Fibroblast of lung (primary cell): ENCODE measurements at regions not wholly inside any gene's neighbourhood (a gene's known extent, or its start where the extent isn't known, plus 50 kb on each side); places are given as distances from the start of the nearest gene placed in this dataset.

Source experiments
- DNase-seq, 2 donors: peaks; one replicate each; pipeline versions ENCODE4 v3.0.0 to v3.0.0-alpha.2; 2010; ENCODE audit warnings: low read depth in 2 of 2
- H2AFZ ChIP-seq: 2 replicates; pipeline ENCODE4 v1.5.1; 2012; ENCODE audit warnings: low read length, control low read depth, inconsistent platforms
- H3K27ac ChIP-seq: 2 replicates; pipeline ENCODE4 v1.5.1; 2011; ENCODE audit warnings: low read length, control low read depth; ENCODE audit not compliant: insufficient read depth
- H3K27me3 ChIP-seq: 2 replicates; pipeline ENCODE4 v1.5.1; 2011; ENCODE audit warnings: mild to moderate bottlenecking, low read length; ENCODE audit not compliant: control insufficient read depth, insufficient read depth
- H3K36me3 ChIP-seq: 2 replicates; pipeline ENCODE4 v1.5.1; 2011; ENCODE audit warnings: low read length; ENCODE audit not compliant: control insufficient read depth, insufficient read depth
- H3K4me1 ChIP-seq: 2 replicates; pipeline ENCODE4 v1.5.1; 2011; ENCODE audit warnings: low read length; ENCODE audit not compliant: control insufficient read depth, insufficient read depth; ENCODE audit errors: extremely low read depth
- H3K4me2 ChIP-seq: 2 replicates; pipeline ENCODE4 v1.5.1; 2011; ENCODE audit warnings: low read length, control low read depth; ENCODE audit not compliant: insufficient read depth; ENCODE audit errors: extremely low read depth
- H3K4me3 ChIP-seq, 4 experiments: fragments of 200-600 bp in 1 of 4; sonication (generic) in 1 of 4; replicated peaks in 1 of 4; 2 replicates each; pipeline ENCODE4 v1.5.1; 2011 to 2016; ENCODE audit warnings: low read length in 4 of 4, low read depth in 3 of 4, mild to moderate bottlenecking in 3 of 4, control low read depth in 2 of 4, inconsistent platforms in 1 of 4, mixed read lengths in 1 of 4; ENCODE audit not compliant: insufficient read depth in 1 of 4; ENCODE audit errors: control extremely low read depth in 1 of 4
- H3K79me2 ChIP-seq: 2 replicates; pipeline ENCODE4 v1.5.1; 2012; ENCODE audit warnings: mild to moderate bottlenecking, low read length, inconsistent platforms; ENCODE audit not compliant: control insufficient read depth, insufficient read depth
- H3K9ac ChIP-seq: 2 replicates; pipeline ENCODE4 v1.5.1; 2011; ENCODE audit warnings: mild to moderate bottlenecking, low read length, control low read depth; ENCODE audit not compliant: insufficient read depth
- H3K9me3 ChIP-seq: 2 replicates; pipeline ENCODE4 v1.5.1; 2012; ENCODE audit warnings: low read depth, low read length; ENCODE audit not compliant: control insufficient read depth, insufficient read depth
- H4K20me1 ChIP-seq: 2 replicates; pipeline ENCODE4 v1.5.1; 2011; ENCODE audit warnings: low read length; ENCODE audit not compliant: control insufficient read depth, insufficient read depth; ENCODE audit errors: extremely low read depth
- CTCF ChIP-seq, 2 donors: IDR thresholded peaks in 1 of 2; conservative IDR thresholded peaks in 1 of 2; 1 replicate in 1 of 2; 2 replicates in 1 of 2; pipeline ENCODE4 v1.5.1; 2011 to 2012; ENCODE audit warnings: low read length in 2 of 2, control low read depth in 1 of 2, inconsistent platforms in 1 of 2, low read depth in 1 of 2, mild to moderate bottlenecking in 1 of 2
- EZH2 ChIP-seq: IDR thresholded peaks from 2 replicates; pipeline ENCODE4 v1.5.1; 2012; ENCODE audit warnings: low read length, control low read depth, mild to moderate bottlenecking; ENCODE audit errors: missing control alignments

- H3K4me1 ChIP-seq = no peaks in the 10 kb centered on the region
- no peak overlapping the region for H3K4me2 ChIP-seq
- no peaks in the 10 kb centered on the region for H4K20me1 ChIP-seq
- no peak for TF ChIP-seq EZH2
- TF ChIP-seq CTCF (conservative IDR thresholded peaks at IDR 0.05 in 1 of 2, IDR thresholded peaks at IDR 0.05 in 1 of 2; ENCODE audit: low read depth in 1 of 2, low read length in 2 of 2) = no peak
- H3K27me3 ChIP-seq = no peaks in the 10 kb centered on the region
- no peak overlapping the region for H3K9ac ChIP-seq
- no peak for DNase-seq
- no peaks in the 10 kb centered on the region for H3K36me3 ChIP-seq
- H3K9me3 ChIP-seq = no peaks in the 10 kb centered on the region
- no peak overlapping the region for H3K27ac ChIP-seq
- H3K79me2 ChIP-seq = no peaks in the 10 kb centered on the region
- H2AFZ ChIP-seq = no peak overlapping the region
- H3K4me3 ChIP-seq = no peak overlapping the region
Measured at GRCh38 chr4:187782286-187782824, 213.2 kb upstream of the ZFP42 start.

- Histone ChIP-seq H3K36me3 (no peaks in the 10 kb centered on the region), H2AFZ (no peak overlapping the region), H4K20me1 (no peaks in the 10 kb centered on the region), H3K4me1 (no peaks in the 10 kb centered on the region), H3K4me3 (no peak overlapping the region), H3K79me2 (no peaks in the 10 kb centered on the region), H3K27ac (no peak overlapping the region), H3K9ac (no peak overlapping the region), H3K4me2 (no peak overlapping the region), H3K9me3 (no peaks in the 10 kb centered on the region), H3K27me3 (no peaks in the 10 kb centered on the region)
- no peak for DNase-seq
- TF ChIP-seq CTCF (conservative IDR thresholded peaks at IDR 0.05 in 1 of 2, IDR thresholded peaks at IDR 0.05 in 1 of 2; ENCODE audit: low read depth in 1 of 2, low read length in 2 of 2) = no peak
- no peak for TF ChIP-seq EZH2
Measured at GRCh38 chr4:187786190-187786589, 209.4 kb upstream of the ZFP42 start.

GRCh38 chr4:187789078-187789477 is 206.5 kb upstream of the ZFP42 start:
- H3K27me3 ChIP-seq = no peaks in the 10 kb centered on the region
- no peaks in the 10 kb centered on the region for H3K9me3 ChIP-seq
- H3K4me3 ChIP-seq = no peak overlapping the region
- H3K27ac ChIP-seq = no peak overlapping the region
- no peak for DNase-seq
- H3K9ac ChIP-seq = no peak overlapping the region
- H3K36me3 ChIP-seq = no peaks in the 10 kb centered on the region
- TF ChIP-seq CTCF (conservative IDR thresholded peaks at IDR 0.05 in 1 of 2, IDR thresholded peaks at IDR 0.05 in 1 of 2; ENCODE audit: low read depth in 1 of 2, low read length in 2 of 2) (no peak), EZH2 (no peak)
- H3K79me2 ChIP-seq = no peaks in the 10 kb centered on the region
- no peaks in the 10 kb centered on the region for H3K4me1 ChIP-seq
- H4K20me1 ChIP-seq = no peaks in the 10 kb centered on the region
- no peak overlapping the region for H2AFZ ChIP-seq
- no peak overlapping the region for H3K4me2 ChIP-seq
